GM10266 (cell line): ENCODE measurements at regions not wholly inside any gene's neighbourhood (a gene's known extent, or its start where the extent isn't known, plus 50 kb on each side); places are given as distances from the start of the nearest gene placed in this dataset.
A peak's percentile ranks its signal among the peaks of the same experiment; 100 is the strongest.

Source experiments
- DNase-seq: peaks from one replicate; pipeline ENCODE4 v3.0.0; 2012; ENCODE audit errors: extremely low spot score
- CTCF ChIP-seq: IDR thresholded peaks from 2 replicates; pipeline ENCODE4 v1.5.1; 2012; ENCODE audit warnings: mild to moderate bottlenecking, low read depth; ENCODE audit not compliant: control insufficient read depth, insufficient read depth; ENCODE audit errors: missing control alignments

- no peak for DNase-seq
- no peak for TF ChIP-seq CTCF
Measured at GRCh38 chr1:218112862-218113261, 172.2 kb upstream of the RRP15 start.

- TF ChIP-seq CTCF, result no peak
- no peak for DNase-seq
Measured at GRCh38 chr1:218123968-218124367, 161.1 kb upstream of the RRP15 start.

- TF ChIP-seq CTCF, result no peak
- DNase-seq, result no peak
Measured at GRCh38 chr1:218135371-218135770, 149.7 kb upstream of the RRP15 start.

- no peak for TF ChIP-seq CTCF
- DNase-seq, result no peak
Measured at GRCh38 chr1:218139761-218140160, 145.3 kb upstream of the RRP15 start.

- TF ChIP-seq CTCF, result no peak
- no peak for DNase-seq
Measured at GRCh38 chr1:218156595-218156994, 128.5 kb upstream of the RRP15 start.

- TF ChIP-seq CTCF, result no peak
- no peak for DNase-seq
Measured at GRCh38 chr1:218163371-218163770, 121.7 kb upstream of the RRP15 start.

GRCh38 chr1:218164111-218164929 lies 120.8 kb upstream of the RRP15 start:
- peak; percentile 23 for DNase-seq
- no peak for TF ChIP-seq CTCF
